IMR-90 (cell line): ENCODE measurements at regions not wholly inside any gene's neighbourhood (a gene's known extent, or its start where the extent isn't known, plus 50 kb on each side); places are given as distances from the start of the nearest gene placed in this dataset.

Experiments
- BHLHE40 ChIP-seq: fragments of 150-350 bp; IDR thresholded peaks from 2 replicates; pipeline ENCODE4 v1.6.1; 2016; ENCODE audit warnings: mild to moderate bottlenecking, low read depth, low read length
- CEBPB ChIP-seq: IDR thresholded peaks from 2 replicates; pipeline ENCODE4 v1.6.1; 2012; ENCODE audit warnings: low read depth, low read length, improper control_type of control experiment
- FOS ChIP-seq: fragments of 150-350 bp; IDR thresholded peaks from 2 replicates; pipeline ENCODE4 v1.6.1; 2016; ENCODE audit warnings: low read depth, low read length
- MAFK ChIP-seq: IDR thresholded peaks from 2 replicates; pipeline ENCODE4 v1.6.1; 2012; ENCODE audit warnings: low read depth, low read length, improper control_type of control experiment
- MXI1 ChIP-seq: IDR thresholded peaks from 2 replicates; pipeline ENCODE4 v1.6.1; 2012; ENCODE audit warnings: low read depth, mild to moderate bottlenecking, low read length, moderate library complexity, borderline replicate concordance
- POLR2A ChIP-seq: IDR thresholded peaks from 2 replicates; pipeline ENCODE4 v1.6.1; 2012; ENCODE audit warnings: mild to moderate bottlenecking, low read depth, low read length
- RCOR1 ChIP-seq: IDR thresholded peaks from 2 replicates; pipeline ENCODE4 v1.6.1; 2012; ENCODE audit warnings: mild to moderate bottlenecking, low read length, improper control_type of control experiment; ENCODE audit not compliant: insufficient replicate concordance
- TF ChIP-seq, protein P1 (sequence below): conservative IDR thresholded peaks from 2 replicates; pipeline ENCODE4 v1.5.1; 2012; ENCODE audit warnings: mild to moderate bottlenecking, low read depth, low read length, improper control_type of control experiment
- TF ChIP-seq, protein P2 (sequence below): fragments of 150-350 bp; IDR thresholded peaks from 2 replicates; pipeline ENCODE4 v1.6.1; 2017; ENCODE audit warnings: mild to moderate bottlenecking, antibody characterized with exemption, low read length, low read depth

- TF ChIP-seq MAFK (no peak), POLR2A (no peak), MXI1 (no peak), CEBPB (no peak), RCOR1 (no peak), BHLHE40 (no peak), FOS (no peak)
- TF ChIP-seq, protein P1, sequence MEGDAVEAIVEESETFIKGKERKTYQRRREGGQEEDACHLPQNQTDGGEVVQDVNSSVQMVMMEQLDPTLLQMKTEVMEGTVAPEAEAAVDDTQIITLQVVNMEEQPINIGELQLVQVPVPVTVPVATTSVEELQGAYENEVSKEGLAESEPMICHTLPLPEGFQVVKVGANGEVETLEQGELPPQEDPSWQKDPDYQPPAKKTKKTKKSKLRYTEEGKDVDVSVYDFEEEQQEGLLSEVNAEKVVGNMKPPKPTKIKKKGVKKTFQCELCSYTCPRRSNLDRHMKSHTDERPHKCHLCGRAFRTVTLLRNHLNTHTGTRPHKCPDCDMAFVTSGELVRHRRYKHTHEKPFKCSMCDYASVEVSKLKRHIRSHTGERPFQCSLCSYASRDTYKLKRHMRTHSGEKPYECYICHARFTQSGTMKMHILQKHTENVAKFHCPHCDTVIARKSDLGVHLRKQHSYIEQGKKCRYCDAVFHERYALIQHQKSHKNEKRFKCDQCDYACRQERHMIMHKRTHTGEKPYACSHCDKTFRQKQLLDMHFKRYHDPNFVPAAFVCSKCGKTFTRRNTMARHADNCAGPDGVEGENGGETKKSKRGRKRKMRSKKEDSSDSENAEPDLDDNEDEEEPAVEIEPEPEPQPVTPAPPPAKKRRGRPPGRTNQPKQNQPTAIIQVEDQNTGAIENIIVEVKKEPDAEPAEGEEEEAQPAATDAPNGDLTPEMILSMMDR: no peak
- TF ChIP-seq, protein P2, sequence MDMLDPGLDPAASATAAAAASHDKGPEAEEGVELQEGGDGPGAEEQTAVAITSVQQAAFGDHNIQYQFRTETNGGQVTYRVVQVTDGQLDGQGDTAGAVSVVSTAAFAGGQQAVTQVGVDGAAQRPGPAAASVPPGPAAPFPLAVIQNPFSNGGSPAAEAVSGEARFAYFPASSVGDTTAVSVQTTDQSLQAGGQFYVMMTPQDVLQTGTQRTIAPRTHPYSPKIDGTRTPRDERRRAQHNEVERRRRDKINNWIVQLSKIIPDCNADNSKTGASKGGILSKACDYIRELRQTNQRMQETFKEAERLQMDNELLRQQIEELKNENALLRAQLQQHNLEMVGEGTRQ: no peak
Measured at GRCh38 chr6:79426625-79427278, 110.5 kb downstream of the LCA5 start.
